Naive thymus-derived CD4-positive, alpha-beta T cell (primary cell): ENCODE measurements at regions not wholly inside any gene's neighbourhood (a gene's known extent, or its start where the extent isn't known, plus 50 kb on each side); places are given as distances from the start of the nearest gene placed in this dataset.

ENCODE experiments used
- ATAC-seq: fragments of 150-1000 bp; cut with Tn5 transposase; 2 replicates; pipeline ENCODE4 v1.10.0; 2021; ENCODE audit warnings: mild to moderate bottlenecking, moderate library complexity
- CTCF ChIA-PET: fragments of 350-600 bp; sonication (Branson Sonifier 250); formaldehyde crosslinking; loops from one replicate; lab custom pipeline; 2021; ENCODE audit warnings: antibody characterized with exemption; lab: Charles Lee
- POLR2A ChIA-PET: fragments of 350-600 bp; sonication (Branson Sonifier 250); formaldehyde crosslinking; loops from one replicate; lab custom pipeline; 2021; ENCODE audit warnings: antibody characterized with exemption, inconsistent platforms; lab: Charles Lee
- DNase-seq, 9 donors: peaks; one replicate each; pipeline versions ENCODE4 v3.0.0 to v3.0.0-alpha.2; 2020 to 2022; ENCODE audit warnings: mixed read lengths in 1 of 9
- H3K27ac ChIP-seq: one replicate; pipeline ENCODE4 v1.7.0; 2013; ENCODE audit warnings: mild to moderate bottlenecking, low read depth, low read length, moderate library complexity
- H3K27me3 ChIP-seq, 2 donors: one replicate each; pipeline ENCODE4 v1.7.0; 2013; ENCODE audit warnings: low read length in 2 of 2, mild to moderate bottlenecking in 2 of 2, moderate library complexity in 2 of 2; ENCODE audit not compliant: control insufficient read depth in 2 of 2, insufficient read depth in 2 of 2
- H3K36me3 ChIP-seq, 3 experiments: 1 replicate in 2 of 3; 2 replicates in 1 of 3; pipeline ENCODE4 v1.7.0; 2013; ENCODE audit warnings: low read length in 3 of 3, mild to moderate bottlenecking in 3 of 3, moderate library complexity in 1 of 3; ENCODE audit not compliant: insufficient read depth in 3 of 3, control insufficient read depth in 2 of 3
- H3K4me1 ChIP-seq, 2 donors: one replicate each; pipeline ENCODE4 v1.7.0; 2013; ENCODE audit warnings: low read length in 2 of 2, mild to moderate bottlenecking in 2 of 2, moderate library complexity in 1 of 2; ENCODE audit not compliant: control insufficient read depth in 2 of 2, insufficient read depth in 2 of 2
- H3K4me3 ChIP-seq: 2 replicates; pipeline ENCODE4 v1.7.0; 2013; ENCODE audit warnings: mild to moderate bottlenecking, low read length
- H3K9me3 ChIP-seq, 3 experiments: 1 replicate in 2 of 3; 2 replicates in 1 of 3; pipeline ENCODE4 v1.7.0; 2013; ENCODE audit warnings: low read length in 3 of 3; ENCODE audit not compliant: control insufficient read depth in 2 of 3
- H3K27ac Mint-ChIP-seq, 9 donors: one replicate each; pipeline ENCODE4 v1.8.0; 2020 to 2022; ENCODE audit warnings: mixed read lengths in 9 of 9, mild to moderate bottlenecking in 8 of 9, moderate library complexity in 5 of 9, inconsistent platforms in 2 of 9
- H3K27me3 Mint-ChIP-seq, 5 donors: one replicate each; pipeline ENCODE4 v1.8.0; 2021 to 2022; ENCODE audit warnings: mixed read lengths in 5 of 5, mild to moderate bottlenecking in 1 of 5
- H3K36me3 Mint-ChIP-seq, 5 donors: one replicate each; pipeline ENCODE4 v1.8.0; 2020 to 2022; ENCODE audit warnings: mixed read lengths in 5 of 5, mild to moderate bottlenecking in 3 of 5, inconsistent platforms in 1 of 5
- H3K4me1 Mint-ChIP-seq, 7 donors: one replicate each; pipeline ENCODE4 v1.8.0; 2020 to 2022; ENCODE audit warnings: mixed read lengths in 7 of 7, mild to moderate bottlenecking in 3 of 7, inconsistent platforms in 1 of 7
- H3K4me3 Mint-ChIP-seq, 10 donors: one replicate each; pipeline ENCODE4 v1.8.0; 2020 to 2022; ENCODE audit warnings: mild to moderate bottlenecking in 10 of 10, mixed read lengths in 10 of 10, moderate library complexity in 6 of 10, inconsistent platforms in 2 of 10
- H3K9me3 Mint-ChIP-seq, 11 donors: one replicate each; pipeline ENCODE4 v1.8.0; 2020 to 2022; ENCODE audit warnings: mixed read lengths in 11 of 11, mild to moderate bottlenecking in 4 of 11, inconsistent platforms in 1 of 11, moderate library complexity in 1 of 11
- intact Hi-C, 2 donors: fragments of 100-400 bp; cut with micrococcal nuclease; formaldehyde crosslinking; loops; one replicate each; pipeline ENCODE4 v1.15.1; 2023

DNA sequence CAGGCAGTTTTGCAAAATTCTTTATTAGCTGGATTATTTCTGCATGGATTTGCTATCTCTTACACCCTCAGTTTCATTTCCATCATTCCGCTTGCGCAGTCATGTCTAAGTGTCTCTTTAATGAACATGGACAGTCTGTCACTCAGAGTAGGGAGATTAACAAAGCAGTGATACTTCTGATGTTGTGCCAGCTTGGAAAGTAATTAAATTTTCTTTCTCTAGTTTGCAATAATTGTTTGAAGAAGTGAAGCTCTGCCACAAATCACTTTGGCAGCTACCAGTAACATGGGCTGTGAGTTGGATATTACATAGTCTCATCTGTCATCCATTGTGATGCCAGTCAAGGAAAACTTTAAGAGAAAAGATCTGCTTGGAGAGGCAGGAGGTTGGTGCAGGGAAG lies 324.8 kb upstream of the NWD2 start:
- Mint-ChIP-seq H3K27me3 (peaks cover 0 to 8% (median 0%) of the 10 kb centered on the region in 5 donors), H3K27ac (no peak overlapping the region), H3K4me1 (peaks cover 0 to 2% (median 0%) of the 10 kb centered on the region in 7 donors), H3K9me3 (peaks cover 0 to 1% (median 0%) of the 10 kb centered on the region in 11 donors), H3K36me3 (no peaks in the 10 kb centered on the region), H3K4me3 (no peak overlapping the region)
- H3K27me3 ChIP-seq: no peaks in the 10 kb centered on the region
- intact Hi-C loops: no loop called here
- no peaks in the 10 kb centered on the region for H3K4me1 ChIP-seq
- ChIA-PET POLR2A (no interaction called here), CTCF (no interaction called here)
- H3K27ac ChIP-seq: no peak overlapping the region
- ATAC-seq: no peak
- no peaks in the 10 kb centered on the region for H3K9me3 ChIP-seq
- no peak for DNase-seq
- no peak overlapping the region for H3K4me3 ChIP-seq
- no peaks in the 10 kb centered on the region for H3K36me3 ChIP-seq

GRCh38 chr4:36921476-36922216 lies 322.9 kb upstream of the NWD2 start:
- peaks cover 0 to 2% (median 0%) of the 10 kb centered on the region in 11 donors for H3K9me3 Mint-ChIP-seq
- H3K27ac Mint-ChIP-seq: no peak overlapping the region
- ChIA-PET CTCF (no interaction called here), POLR2A (no interaction called here)
- H3K27ac ChIP-seq: no peak overlapping the region
- H3K27me3 ChIP-seq: no peaks in the 10 kb centered on the region
- ATAC-seq: no peak
- H3K4me3 ChIP-seq: no peak overlapping the region
- peaks cover 0 to 4% (median 0%) of the 10 kb centered on the region in 5 donors for H3K27me3 Mint-ChIP-seq
- no peaks in the 10 kb centered on the region for H3K9me3 ChIP-seq
- H3K4me3 Mint-ChIP-seq: no peak overlapping the region
- intact Hi-C loops: no loop called here
- H3K4me1 Mint-ChIP-seq: peaks cover 0 to 2% (median 0%) of the 10 kb centered on the region in 7 donors
- H3K4me1 ChIP-seq: no peaks in the 10 kb centered on the region
- H3K36me3 ChIP-seq: no peaks in the 10 kb centered on the region
- no peaks in the 10 kb centered on the region for H3K36me3 Mint-ChIP-seq
- DNase-seq: no peak

DNA sequence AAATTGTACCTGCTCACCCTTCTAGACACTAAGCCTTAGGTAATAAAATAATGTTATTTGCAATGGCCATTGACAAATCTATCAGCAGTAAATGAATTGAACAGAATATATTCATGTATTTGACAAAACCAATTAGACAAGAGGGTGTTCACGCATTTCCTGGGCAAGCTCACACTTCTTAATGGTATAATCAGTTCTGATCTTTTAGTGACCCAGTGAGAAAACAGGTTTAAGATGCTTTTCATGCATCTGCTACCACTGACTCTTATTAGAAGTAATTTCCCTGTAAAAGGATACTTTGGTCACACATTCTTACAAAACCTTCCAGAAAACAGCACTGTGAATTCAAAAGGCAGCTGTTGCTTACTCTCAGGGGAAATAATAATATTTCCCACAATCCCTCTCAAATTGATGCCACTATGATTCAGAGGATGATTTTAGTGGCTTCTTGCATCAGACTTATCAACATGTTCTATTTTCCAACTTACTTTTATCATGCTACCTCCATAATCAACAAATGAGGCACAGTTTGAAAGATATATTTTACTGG lies 313.9 kb upstream of the NWD2 start:
- Mint-ChIP-seq H3K27me3 (peaks cover 0 to 5% (median 4%) of the 10 kb centered on the region in 5 donors), H3K36me3 (no peaks in the 10 kb centered on the region), H3K4me3 (no peak overlapping the region), H3K27ac (no peak overlapping the region), H3K4me1 (no peaks in the 10 kb centered on the region), H3K9me3 (peaks cover 0 to 22% (median 3%) of the 10 kb centered on the region in 11 donors)
- Histone ChIP-seq H3K4me3 (no peak overlapping the region), H3K27ac (no peak overlapping the region), H3K27me3 (no peaks in the 10 kb centered on the region), H3K9me3 (no peaks in the 10 kb centered on the region), H3K36me3 (no peaks in the 10 kb centered on the region), H3K4me1 (no peaks in the 10 kb centered on the region)
- ATAC-seq (no peak), DNase-seq (no peak)
- intact Hi-C loops: no loop called here
- ChIA-PET POLR2A (no interaction called here), CTCF (no interaction called here)

GRCh38 chr4:36944232-36944631 lies 300.3 kb upstream of the NWD2 start:
- ATAC-seq (no peak), DNase-seq (no peak)
- Mint-ChIP-seq H3K27me3 (no peaks in the 10 kb centered on the region), H3K36me3 (no peaks in the 10 kb centered on the region), H3K9me3 (peaks cover 0 to 5% (median 0%) of the 10 kb centered on the region in 11 donors), H3K4me1 (no peaks in the 10 kb centered on the region), H3K27ac (no peak overlapping the region), H3K4me3 (no peak overlapping the region)
- no peak overlapping the region for H3K4me3 ChIP-seq
- ChIA-PET CTCF (no interaction called here), POLR2A (no interaction called here)
- intact Hi-C loops: no loop called here
- no peaks in the 10 kb centered on the region for H3K4me1 ChIP-seq
- H3K36me3 ChIP-seq: no peaks in the 10 kb centered on the region
- H3K27me3 ChIP-seq: no peaks in the 10 kb centered on the region
- H3K27ac ChIP-seq: no peak overlapping the region
- H3K9me3 ChIP-seq: no peaks in the 10 kb centered on the region

- Histone ChIP-seq H3K4me1 (no peaks in the 10 kb centered on the region), H3K27me3 (no peaks in the 10 kb centered on the region), H3K4me3 (no peak overlapping the region), H3K36me3 (no peaks in the 10 kb centered on the region), H3K27ac (no peak overlapping the region), H3K9me3 (no peaks in the 10 kb centered on the region)
- Mint-ChIP-seq H3K36me3 (no peaks in the 10 kb centered on the region), H3K4me1 (no peaks in the 10 kb centered on the region), H3K27me3 (peaks cover 0 to 7% (median 6%) of the 10 kb centered on the region in 5 donors), H3K9me3 (no peaks in the 10 kb centered on the region), H3K4me3 (no peak overlapping the region), H3K27ac (no peak overlapping the region)
- intact Hi-C loops: loop anchor here in 1 of 2 donors (10.0 kb wide), 1 partner anchor 1073 kb away; no protein-coding TSS in a partner anchor
- CTCF ChIA-PET: no interaction called here
- DNase-seq: no peak
- no peak for ATAC-seq
- POLR2A ChIA-PET: no interaction called here
Measured at GRCh38 chr4:36961420-36961819, 283.1 kb upstream of the NWD2 start.

DNA sequence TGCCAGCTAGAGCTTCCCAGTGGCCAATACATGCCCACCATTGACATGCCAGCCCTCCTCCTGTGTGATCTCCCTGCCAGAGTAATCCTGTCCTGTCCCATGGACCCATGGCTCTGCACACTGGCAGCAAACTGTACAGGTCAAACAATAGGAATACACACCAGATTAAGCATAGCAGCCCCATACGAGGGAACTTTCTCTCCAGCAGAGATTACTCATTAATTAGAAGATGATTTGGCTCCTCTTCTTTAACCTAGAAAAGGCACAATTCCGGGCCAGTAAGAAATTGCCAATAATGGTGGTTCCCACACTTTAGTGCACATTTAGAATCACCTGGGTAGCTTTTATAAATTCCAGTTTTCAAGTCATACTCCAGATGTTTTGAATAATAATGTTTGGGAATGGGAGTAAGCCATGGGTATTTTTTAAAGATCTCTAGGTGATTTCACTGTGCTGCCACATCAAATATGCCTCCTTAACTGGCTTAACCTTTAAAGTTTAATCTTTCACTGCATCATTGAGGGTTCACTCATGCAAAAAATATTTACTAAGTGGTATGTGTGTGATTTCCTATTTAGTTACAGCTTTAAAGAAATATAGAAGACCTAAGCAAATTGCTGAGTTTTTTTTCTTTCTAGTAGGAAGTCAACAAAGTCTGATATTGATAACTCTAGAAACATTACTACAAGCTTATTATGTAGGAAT lies 277.6 kb upstream of the NWD2 start:
- no peak overlapping the region for H3K4me3 Mint-ChIP-seq
- Histone ChIP-seq H3K9me3 (no peaks in the 10 kb centered on the region), H3K36me3 (no peaks in the 10 kb centered on the region), H3K4me1 (no peaks in the 10 kb centered on the region), H3K4me3 (no peak overlapping the region), H3K27me3 (no peaks in the 10 kb centered on the region), H3K27ac (no peak overlapping the region)
- peaks cover 0 to 9% (median 0%) of the 10 kb centered on the region in 11 donors for H3K9me3 Mint-ChIP-seq
- DNase-seq (no peak), ATAC-seq (no peak)
- H3K27me3 Mint-ChIP-seq: peaks cover 0 to 6% (median 0%) of the 10 kb centered on the region in 5 donors
- ChIA-PET CTCF (no interaction called here), POLR2A (no interaction called here)
- intact Hi-C loops: loop anchor here in 1 of 2 donors (10.0 kb wide), 1 partner anchor 1068 kb away; no protein-coding TSS in a partner anchor
- no peaks in the 10 kb centered on the region for H3K4me1 Mint-ChIP-seq
- no peak overlapping the region for H3K27ac Mint-ChIP-seq
- H3K36me3 Mint-ChIP-seq: no peaks in the 10 kb centered on the region
